ENCODE measurements at regions not wholly inside any gene's neighbourhood (a gene's known extent, or its start where the extent isn't known, plus 50 kb on each side); places are given as distances from the start of the nearest gene placed in this dataset.

DNA sequence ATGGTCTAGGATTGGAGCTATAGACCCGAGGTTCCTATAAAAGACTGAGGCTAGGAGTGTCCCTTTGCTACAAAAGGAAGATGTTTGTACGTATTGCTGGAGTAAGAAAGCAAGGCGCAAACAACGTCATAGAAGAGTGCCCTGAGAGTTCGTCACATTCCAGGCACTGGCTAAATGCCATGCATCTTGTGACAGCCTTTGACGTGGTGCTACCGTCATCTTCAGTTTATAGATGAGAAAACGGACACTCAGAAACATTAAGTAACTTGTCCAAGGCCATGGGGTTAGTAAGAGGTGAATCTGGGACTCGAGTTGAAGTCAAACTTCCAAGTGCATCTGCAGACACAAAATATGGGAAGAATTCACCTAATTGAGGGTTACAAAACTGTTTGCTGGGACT is 104.2 kb upstream of the SLC45A1 start:
- no peak for DNase-seq (ENCODE audit: extremely low spot score)
- CTCF ChIA-PET: no interaction called here
- TF ChIP-seq, protein P1, sequence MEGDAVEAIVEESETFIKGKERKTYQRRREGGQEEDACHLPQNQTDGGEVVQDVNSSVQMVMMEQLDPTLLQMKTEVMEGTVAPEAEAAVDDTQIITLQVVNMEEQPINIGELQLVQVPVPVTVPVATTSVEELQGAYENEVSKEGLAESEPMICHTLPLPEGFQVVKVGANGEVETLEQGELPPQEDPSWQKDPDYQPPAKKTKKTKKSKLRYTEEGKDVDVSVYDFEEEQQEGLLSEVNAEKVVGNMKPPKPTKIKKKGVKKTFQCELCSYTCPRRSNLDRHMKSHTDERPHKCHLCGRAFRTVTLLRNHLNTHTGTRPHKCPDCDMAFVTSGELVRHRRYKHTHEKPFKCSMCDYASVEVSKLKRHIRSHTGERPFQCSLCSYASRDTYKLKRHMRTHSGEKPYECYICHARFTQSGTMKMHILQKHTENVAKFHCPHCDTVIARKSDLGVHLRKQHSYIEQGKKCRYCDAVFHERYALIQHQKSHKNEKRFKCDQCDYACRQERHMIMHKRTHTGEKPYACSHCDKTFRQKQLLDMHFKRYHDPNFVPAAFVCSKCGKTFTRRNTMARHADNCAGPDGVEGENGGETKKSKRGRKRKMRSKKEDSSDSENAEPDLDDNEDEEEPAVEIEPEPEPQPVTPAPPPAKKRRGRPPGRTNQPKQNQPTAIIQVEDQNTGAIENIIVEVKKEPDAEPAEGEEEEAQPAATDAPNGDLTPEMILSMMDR (IDR thresholded peaks at IDR 0.05; ENCODE audit: control extremely low read depth, extremely low read depth, low read depth, missing control alignments): no peak
- POLR2A ChIA-PET: no interaction called here

GRCh38 chr1:8213136-8213535 is 104.8 kb upstream of the SLC45A1 start:
- TF ChIP-seq, protein P1 (IDR thresholded peaks at IDR 0.05; ENCODE audit: control extremely low read depth, extremely low read depth, low read depth, missing control alignments): no peak
- no peak for DNase-seq (ENCODE audit: extremely low spot score)
- ChIA-PET CTCF (no interaction called here), POLR2A (no interaction called here)

DNA sequence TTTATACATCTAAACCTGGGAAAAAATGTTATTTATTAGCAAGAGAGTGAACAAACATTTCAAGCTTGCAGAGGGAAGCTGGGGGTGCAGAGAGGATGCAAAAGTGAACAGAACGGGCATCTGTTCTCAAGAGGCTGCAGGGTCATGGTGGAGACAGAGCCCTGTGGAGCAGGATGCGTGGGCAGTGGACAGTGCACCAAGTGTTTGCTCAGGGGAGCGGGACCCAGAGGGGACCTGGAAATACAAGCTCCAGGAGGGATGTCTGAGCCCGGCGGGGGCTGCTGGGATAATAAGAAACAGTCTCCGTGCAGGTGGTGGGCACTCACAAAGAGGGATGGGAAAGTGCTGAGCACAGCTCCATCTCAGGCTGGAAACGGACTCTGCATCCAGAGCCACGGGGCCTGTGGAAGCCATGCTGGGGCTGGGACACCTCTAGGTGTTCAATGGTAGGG is 105.3 kb upstream of the SLC45A1 start:
- no peak for DNase-seq (ENCODE audit: extremely low spot score)
- ChIA-PET POLR2A (no interaction called here), CTCF (no interaction called here)

GRCh38 chr1:8211883-8212579 is 105.9 kb upstream of the SLC45A1 start:
- TF ChIP-seq, protein P1 (IDR thresholded peaks at IDR 0.05; ENCODE audit: control extremely low read depth, extremely low read depth, low read depth, missing control alignments): no peak
- CTCF ChIA-PET: interaction anchor here (0.8 to 2.9 kb wide), 2 partner anchors 11 to 194 kb away, joined by 3 to 13 read pairs; no protein-coding TSS in a partner anchor
- DNase-seq (ENCODE audit: extremely low spot score): no peak
- POLR2A ChIA-PET: no interaction called here

More for the DNA sequence above, 105.3 kb upstream of the SLC45A1 start:
- TF ChIP-seq, protein P1 (IDR thresholded peaks at IDR 0.05; ENCODE audit: control extremely low read depth, extremely low read depth, low read depth, missing control alignments): no peak

DNA sequence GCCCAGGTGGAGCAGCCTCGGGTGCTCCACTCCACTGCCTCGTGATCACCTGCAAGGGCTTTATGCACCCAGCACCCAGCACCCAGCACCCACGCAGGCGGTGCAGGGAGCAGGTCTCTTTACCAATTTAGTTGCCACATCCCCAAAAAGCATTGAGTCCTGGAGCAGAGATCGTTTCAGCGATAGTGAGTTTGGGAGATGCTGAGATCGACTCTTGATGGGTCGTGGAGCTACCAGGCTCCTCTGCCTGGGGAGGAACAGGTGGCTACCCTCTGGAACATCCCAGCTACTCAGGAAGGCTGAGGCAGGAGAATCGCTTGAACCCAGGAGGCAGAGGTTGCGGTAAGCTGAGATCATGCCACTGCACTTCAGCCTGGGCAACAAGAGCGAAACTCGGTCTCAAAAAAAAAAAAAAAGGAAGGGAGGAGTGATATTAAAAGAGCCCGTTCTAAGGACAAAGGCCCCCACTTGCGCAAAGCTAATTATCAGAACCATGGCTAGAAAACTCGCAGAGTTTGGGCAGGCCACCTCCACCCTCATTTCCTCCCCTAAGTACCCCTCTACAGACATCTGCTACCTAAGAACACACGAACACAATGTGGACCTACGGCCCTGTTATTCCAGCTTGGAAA is 106.5 kb upstream of the SLC45A1 start:
- DNase-seq (ENCODE audit: extremely low spot score): no peak
- TF ChIP-seq, protein P1 (IDR thresholded peaks at IDR 0.05; ENCODE audit: control extremely low read depth, extremely low read depth, low read depth, missing control alignments): no peak
- CTCF ChIA-PET: interaction anchor here (0.8 to 2.9 kb wide), 2 partner anchors 10 to 194 kb away, joined by 3 to 13 read pairs; no protein-coding TSS in a partner anchor
- POLR2A ChIA-PET: no interaction called here

GRCh38 chr1:8207202-8207601 is 110.7 kb upstream of the SLC45A1 start:
- CTCF ChIA-PET: no interaction called here
- TF ChIP-seq, protein P1 (IDR thresholded peaks at IDR 0.05; ENCODE audit: control extremely low read depth, extremely low read depth, low read depth, missing control alignments): no peak
- POLR2A ChIA-PET: no interaction called here
- DNase-seq (ENCODE audit: extremely low spot score): no peak

Data from GM10248 (cell line).